GM19467 (cell line): ENCODE measurements at regions not wholly inside any gene's neighbourhood (a gene's known extent, or its start where the extent isn't known, plus 50 kb on each side); places are given as distances from the start of the nearest gene placed in this dataset.
"Not testable (repeated sequence)": the region's sequence is repeated elsewhere in the genome, so short reads cannot be mapped to it uniquely, and the experiment has no call there.

ENCODE experiments used
- ATAC-seq: cut with Tn5 transposase; IDR thresholded peaks from one replicate; pipeline ENCODE4 v1.9.1; 2021; ENCODE audit warnings: mild to moderate bottlenecking, moderate library complexity; ENCODE audit not compliant: unreplicated experiment

DNA sequence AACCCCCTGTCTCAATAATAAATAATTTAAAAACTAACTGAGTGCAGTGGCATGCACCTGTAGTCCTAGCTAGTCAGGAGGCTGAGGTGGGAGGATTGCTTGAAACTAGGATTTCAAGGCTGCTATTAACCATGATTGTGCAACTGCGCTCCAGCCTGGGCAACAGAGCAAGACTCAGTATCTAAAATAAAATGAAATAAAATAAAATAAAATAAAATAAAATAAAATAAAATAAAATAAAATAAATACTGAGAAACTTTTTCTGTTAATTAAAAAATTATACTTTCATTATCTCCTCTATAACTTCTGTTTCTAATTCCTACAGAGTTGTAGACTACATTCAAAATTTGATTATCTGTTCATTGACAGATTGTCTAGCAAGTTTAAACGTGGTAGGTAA is 999.4 kb downstream of the ANKRD7 start:
- no peak for ATAC-seq

DNA sequence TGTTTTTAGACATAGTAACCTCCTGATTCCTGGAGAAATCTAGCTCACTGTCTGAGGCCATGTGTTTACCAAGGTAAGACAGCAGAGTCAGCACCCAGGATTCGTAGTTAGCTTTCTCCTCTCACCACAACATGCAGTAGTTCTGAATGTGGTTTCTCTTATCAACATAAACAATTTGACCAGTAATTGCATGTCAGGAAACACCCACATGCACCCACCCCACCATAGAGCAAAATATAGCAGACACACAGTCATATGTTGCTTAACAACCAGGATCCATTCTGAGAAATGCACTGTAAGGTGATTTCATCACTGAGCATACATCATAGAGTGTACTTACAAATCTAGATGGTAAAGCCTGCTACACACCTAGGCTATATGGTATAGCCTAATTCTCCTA is 1004.0 kb downstream of the ANKRD7 start:
- no peak for ATAC-seq

DNA sequence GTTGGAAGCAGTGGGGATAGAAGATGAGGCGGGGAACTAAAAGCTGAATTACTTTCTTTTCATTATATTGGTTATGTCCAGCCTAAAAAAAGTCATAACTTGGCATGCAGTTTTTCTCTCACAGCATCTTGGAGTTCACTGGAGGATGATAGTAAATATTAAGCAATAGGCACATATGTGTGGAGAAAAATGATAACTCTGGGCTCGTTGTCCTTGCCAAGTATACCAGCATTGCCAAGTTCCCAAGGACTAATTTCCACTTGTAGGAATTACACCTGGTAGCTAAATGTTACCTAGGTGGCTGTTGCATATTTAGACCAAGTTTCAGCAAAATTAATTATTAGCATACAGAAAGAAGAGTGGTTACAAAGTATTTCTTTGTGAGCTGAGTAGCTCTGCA is 1007.6 kb downstream of the ANKRD7 start:
- no peak for ATAC-seq

DNA sequence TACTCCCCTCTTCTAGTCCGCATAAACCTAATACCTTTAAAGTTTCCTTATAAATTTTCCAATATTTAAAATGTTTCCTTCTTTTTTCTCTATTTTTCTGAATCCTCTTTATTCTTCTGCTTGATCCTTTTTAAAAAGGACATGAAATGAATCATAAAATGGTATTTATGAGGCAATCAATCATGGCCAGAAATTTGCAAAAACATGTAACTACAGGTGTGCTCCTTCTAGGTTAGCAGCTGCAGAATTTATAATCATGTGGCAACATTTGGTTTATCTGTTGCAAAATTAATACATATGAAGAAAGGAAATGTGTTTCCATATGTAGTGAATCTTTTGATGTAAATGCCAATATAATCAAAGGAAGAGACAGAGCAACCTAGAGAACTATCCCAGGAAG is 1008.5 kb downstream of the ANKRD7 start:
- ATAC-seq, result no peak

DNA sequence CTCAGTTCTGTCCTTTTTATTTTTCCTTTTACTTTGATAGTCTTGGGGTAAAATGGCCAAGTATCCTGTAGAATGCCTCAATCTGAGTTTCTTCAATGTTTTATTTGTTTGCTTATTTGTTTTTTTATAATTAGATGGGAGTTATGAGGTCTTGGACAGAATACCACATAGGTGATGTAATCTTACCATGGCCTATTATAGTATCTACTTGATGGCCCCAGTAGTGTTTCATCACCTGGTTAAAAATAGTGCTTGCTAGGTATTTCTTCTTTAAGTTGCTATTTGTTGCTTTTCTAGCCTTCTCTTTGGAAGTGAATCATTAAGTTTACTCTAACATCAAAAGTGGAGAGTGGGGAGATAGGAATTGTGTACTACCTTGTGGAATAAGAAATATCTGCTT is 1020.0 kb upstream of the KCND2 start:
- ATAC-seq, result no peak

DNA sequence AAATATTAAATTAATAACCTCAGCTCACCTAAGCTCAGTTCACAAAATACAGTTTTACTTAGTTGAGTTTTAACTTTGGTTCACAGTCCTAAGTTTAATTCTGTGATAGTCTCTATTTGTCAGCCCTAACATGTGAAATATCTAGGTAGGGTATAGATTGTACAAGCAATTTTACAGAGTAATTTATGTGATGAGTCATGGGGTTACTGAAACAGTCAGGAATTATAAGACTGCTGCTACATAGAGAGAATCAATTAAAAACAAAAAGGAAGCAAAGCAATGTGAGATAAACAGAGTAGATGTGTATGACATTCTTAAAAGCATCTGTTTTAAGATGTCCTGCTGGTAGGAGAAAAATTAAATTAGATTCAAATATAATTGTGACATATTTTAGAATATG is 1018.2 kb upstream of the KCND2 start:
- ATAC-seq, result no peak

DNA sequence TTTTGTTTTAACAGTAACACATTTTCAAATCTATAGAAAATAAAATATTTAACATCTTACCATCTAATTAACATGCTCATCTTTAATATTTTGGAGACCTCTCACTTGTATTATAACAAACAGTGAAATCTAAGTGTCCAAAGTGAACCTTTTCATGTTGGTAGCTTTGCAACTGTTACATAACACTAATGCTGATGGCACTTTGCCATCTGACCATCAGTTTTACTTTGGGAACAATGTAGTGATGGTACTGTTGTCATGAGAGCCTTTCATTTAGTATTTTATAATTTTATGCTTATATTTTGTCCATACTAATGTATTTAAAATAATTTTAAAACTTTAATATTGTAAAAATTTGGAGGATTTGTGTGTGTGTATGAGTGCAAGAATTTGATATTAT is 1017.0 kb upstream of the KCND2 start:
- ATAC-seq, result no peak

DNA sequence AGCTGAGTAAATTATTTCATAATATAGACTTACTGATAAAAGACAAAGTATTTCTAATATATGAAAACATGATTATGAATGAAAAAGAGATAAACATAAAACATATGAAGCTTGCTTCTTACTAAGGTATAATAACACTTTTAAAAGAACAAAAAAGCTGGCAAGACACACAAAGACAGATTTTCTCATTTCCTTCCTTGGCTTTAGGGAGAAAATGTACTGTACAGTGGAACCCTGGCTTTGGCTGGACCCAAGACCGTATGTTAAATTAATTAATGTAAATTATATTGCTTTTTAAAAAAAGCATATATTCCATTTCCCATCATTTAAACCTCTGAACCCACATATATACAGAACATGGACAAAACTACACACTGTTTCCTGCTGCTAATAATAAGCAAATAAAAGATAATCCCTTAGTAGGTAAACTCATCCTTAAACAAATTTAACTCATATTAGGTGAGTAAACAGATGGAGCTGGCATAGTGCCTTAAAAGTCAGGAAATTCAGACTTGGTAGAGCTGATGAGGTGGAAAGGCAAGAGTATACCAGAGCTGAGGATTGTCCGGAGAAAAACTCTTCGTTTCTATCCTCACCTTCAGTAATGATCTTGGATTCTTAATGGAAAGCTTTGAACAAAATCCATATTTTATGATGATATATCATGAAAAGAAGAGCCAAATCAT is 1016.4 kb upstream of the KCND2 start:
- no peak for ATAC-seq

DNA sequence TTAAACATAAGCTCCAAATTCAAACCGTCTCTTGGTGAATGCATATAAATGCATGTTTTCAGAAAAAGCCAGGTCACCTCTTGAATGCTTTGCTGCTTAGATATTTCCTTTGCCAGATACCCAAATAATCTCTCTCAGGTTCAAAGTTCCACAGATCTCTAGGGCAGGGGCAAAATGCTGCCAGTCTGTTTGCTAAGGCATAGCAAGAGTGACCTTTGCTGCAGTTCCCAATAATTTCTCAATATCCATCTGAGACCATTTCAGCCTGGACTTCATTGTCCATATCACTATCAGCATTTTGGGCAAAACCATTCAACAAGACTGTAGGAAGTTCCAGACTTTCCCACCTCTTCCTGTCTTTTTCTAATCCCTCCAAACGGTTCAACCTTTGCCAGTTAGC is 1006.2 kb upstream of the KCND2 start:
- not testable (repeated sequence) for ATAC-seq

DNA sequence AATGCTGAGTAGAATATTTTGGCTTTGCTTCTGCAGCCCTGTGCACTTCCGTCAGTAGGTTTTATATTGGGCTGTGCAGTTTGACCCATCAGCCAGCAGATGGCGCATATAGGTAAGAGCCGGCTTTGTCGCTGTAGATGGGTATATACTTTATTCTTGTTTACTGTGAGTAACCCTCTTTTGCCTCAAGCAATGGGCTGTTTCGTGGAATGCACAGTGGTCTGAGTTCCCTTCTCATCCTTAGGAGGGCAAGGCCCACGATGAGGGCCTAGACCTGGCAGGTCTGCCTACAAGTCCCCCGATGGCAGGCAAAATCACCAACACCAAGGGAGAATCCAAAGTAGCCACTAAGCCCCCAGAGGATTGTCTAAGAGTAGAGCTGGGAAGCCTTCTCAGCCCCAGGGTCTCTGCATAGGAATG is 1002.9 kb upstream of the KCND2 start:
- peak; percentile 98 for ATAC-seq

DNA sequence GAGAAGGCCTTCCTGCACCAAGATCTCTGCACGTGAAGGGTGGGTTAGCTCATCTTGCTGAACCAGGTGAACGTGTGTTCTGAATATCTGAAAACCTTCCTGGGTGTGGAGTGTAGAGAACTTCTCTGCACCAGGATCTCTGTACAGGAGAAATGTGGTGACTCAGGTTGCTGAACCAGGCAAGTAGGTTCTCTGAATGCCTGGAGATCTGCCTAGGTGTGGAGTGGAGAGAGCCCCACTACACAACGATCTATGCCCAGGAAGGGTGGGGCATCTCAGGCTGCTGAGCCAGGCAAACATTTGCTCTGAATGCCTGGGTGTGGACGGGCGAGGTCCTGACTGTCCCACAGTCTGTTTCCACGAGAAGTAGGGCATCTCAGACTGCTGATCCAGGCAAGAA is 1002.3 kb upstream of the KCND2 start:
- ATAC-seq, result no peak

DNA sequence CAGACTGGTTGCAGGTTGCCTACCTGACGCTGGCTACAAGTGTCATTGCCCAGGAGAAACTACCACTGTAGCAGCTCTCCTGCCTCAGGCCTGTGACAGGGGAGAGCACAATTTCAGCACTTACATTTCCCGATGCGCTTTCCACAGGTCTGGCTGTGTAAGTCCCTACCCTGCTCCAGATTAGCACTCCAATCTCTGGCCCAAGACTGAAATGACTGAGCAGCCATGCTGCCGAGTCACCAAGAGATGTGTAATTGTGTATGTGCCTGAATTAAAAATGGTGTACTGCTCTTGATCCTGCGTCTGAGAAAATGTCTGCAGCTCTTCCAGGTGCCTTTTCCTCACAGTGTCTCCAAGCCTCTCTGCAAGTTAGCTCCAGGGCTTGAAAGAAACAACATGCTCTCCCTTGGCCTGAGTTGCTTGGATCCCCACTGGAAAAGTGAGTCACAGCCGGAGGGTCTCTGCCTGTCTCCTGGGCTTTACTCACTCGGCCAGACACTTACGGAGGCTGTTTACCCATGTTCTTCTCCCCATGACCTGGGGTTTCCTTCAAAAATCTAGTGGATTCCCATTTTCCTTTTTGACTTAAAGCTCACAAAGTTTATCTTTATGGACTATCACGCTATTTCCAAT is 1001.7 kb upstream of the KCND2 start:
- no peak for ATAC-seq

DNA sequence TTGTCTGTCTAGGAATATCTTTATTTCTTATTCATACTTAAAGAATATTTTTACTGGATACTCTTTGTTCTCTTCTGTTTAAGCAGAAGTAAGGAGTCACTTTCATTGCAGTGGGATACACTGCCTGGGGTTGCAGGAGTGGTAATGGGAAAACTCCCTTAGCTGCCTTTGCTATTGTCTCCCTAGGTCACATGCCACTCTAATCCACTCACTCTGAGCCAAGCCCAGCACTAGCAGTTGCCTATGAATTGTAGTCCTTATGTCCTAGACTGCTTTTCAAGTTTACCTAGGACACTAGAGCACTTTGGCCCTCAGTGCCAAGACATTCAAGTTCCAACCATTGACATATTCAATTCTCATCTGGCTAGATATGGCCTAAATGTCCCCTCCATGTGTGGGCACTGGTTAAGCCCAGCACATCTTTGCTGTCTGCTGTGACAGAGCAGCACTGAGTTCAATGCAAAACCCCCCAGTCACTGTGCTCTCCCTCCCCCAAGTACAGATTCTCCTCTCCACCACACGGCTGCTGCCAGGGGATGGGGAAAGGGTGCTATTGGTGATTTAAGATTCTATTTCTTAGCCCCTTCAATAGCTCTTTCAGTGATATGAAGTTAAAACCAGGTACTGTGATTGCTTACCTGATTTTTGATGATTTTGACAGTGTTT is 991.7 kb upstream of the KCND2 start:
- ATAC-seq, result no peak

DNA sequence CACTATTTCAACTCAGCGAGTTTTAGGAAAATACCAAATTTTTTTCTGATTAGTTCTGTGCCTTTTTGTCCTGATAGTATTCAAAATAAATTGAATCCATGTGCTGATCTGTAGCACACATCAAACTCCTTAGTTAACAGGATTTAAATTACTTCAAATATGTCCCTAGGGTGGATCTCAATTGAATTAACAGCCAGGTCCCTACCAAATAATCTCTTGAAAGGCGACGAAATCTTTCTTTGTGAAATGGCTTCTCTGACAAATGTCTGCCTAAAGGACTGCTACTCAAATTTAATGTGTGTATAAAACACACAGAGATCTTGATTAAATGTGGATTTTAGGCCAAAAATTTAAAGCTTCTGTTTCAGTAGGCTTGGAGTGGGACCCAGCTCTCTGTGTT is 989.6 kb upstream of the KCND2 start:
- ATAC-seq, result no peak

DNA sequence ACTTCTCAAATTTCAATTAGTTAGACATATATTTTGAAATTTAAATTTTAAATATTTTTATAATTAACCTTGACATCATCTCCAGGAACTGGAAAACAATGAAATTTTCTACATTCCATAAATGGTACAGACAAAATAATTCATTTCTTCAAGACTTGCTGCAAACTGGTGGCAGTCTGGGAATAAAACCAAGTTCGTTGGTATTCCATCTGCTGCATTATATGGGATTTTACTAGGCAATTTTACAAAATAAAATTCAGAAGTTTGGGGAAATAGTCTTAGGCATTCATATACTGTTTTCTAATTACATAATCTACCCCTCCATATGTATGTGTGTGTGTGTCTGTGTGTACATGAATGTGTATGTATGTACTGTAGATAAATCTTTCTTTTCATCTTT is 984.6 kb upstream of the KCND2 start:
- no peak for ATAC-seq

DNA sequence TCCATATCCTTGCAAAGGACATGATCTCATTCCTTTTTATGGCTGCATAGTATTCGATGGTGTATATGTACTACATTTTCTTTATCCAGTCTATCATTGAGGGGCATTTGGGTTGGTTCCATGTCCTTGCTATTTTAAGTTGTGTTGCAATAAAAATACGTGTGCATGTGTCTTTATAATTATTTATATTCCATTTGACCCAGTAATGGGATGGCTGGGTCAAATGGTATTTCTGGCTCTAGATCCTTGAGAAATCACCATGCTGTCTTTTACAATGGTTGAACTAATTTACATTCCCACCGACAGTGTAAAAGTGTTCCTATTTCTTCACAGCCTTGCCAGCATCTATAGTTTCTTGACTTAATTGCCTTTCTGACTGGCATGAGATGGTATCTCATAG is 972.6 kb upstream of the KCND2 start:
- ATAC-seq, result not testable (repeated sequence)

DNA sequence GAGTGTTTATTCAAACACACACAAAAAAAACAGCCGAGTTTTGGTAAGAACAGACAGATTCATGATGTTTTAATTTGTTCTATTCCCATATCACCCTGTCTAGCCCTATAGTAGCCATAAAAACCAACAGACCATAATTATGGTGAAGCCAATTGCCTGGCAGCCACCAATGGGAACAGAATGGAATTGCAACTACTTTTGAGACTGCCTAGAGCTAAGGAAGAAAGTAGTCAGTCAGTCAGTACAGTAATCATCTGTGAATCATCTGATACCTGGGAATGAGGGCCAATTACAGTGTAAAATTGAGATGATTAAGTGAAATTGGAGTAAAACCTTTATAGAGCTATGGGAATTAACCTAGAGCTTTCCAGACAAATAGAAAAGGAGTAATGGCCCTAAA is 952.7 kb upstream of the KCND2 start:
- ATAC-seq, result no peak

DNA sequence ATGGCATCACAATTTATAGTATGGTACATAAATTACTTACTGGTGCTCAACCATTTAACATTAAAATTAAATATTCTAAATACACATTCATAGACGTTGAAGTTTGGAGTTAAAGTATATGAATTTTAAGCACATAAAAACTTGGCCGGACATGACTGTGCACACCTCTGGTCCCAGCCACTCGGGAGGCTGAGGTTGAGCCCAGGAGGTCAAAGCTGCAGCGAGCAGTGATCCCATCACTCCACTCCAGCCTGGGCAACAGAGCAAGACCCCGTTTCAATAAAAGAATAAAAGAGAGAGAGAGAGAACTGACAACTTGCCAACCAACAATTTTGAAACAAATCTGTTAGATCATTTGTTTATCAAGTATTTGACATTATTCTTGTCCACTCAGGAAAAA is 943.3 kb upstream of the KCND2 start:
- no peak for ATAC-seq

DNA sequence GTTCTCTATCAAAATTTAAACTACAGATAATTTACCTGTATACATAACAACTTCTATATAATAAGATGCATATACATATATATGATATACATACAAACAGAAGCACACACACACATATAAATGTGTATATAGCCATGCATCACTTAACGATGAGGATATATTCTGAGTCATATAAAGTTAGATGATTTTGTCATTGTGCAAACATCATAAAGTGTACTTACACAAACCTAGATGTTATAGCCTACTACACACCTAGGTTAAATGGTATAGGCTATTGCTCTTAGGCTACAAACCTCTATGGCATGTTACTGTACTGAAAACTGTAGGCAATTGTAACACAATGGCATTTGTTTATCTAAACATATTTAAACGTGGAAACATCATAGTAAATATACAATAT is 937.6 kb upstream of the KCND2 start:
- no peak for ATAC-seq

DNA sequence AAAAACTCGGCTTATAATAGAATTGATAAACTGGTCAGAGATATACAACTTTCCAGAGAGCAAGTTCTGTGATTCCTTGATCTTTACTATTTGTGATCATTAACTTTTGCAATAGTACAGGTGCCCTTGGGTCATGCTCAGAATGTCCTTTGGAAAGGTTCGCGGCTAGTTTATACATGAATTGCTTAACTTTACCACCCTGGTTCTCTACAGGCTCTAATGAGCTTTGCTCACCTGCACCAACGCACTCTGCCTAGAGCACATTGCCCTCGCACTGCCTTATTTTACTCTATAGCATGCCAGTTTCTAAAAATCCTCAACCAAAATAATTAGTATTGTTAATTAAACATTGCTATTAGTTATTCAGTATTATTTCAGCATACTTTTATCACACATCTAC is 931.2 kb upstream of the KCND2 start:
- ATAC-seq, result no peak

DNA sequence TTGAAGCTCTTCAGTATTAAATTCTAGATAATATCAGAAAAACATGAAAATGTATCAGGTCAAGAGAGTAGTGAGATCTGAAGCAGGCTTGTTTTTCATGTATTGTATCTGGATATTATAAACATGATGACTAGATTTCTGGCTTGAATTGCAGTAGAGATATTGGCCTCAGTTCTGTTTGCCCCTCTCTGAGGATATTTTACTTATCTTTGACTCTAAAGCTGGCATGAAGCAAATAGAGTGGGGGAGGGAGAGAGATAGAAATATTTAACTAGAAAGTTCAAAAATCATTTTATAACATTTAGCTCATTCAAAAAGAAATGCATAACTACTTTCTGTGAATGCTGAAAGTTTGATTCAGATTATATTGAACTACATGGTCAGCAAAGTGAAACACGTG is 929.7 kb upstream of the KCND2 start:
- no peak for ATAC-seq

DNA sequence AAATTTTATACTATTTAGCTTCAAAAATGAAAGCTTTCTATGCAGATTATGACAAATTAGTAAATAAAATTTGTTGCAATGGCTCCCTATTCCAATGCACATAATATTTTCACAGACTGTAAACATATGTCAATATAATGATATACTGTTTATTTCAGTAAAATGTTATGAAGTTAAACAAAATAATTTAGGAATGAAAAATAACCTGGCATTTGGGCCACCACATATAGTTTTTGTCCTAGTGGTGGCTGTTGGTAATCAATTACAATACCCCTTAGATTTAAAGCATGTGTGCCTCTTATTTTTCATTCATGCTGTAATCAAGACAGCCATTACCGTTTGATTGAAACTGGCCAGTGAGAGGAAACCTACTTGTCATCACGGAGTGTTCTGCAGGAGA is 928.5 kb upstream of the KCND2 start:
- ATAC-seq, result no peak
